ENCODE measurements at regions not wholly inside any gene's neighbourhood (a gene's known extent, or its start where the extent isn't known, plus 50 kb on each side); places are given as distances from the start of the nearest gene placed in this dataset.

DNA sequence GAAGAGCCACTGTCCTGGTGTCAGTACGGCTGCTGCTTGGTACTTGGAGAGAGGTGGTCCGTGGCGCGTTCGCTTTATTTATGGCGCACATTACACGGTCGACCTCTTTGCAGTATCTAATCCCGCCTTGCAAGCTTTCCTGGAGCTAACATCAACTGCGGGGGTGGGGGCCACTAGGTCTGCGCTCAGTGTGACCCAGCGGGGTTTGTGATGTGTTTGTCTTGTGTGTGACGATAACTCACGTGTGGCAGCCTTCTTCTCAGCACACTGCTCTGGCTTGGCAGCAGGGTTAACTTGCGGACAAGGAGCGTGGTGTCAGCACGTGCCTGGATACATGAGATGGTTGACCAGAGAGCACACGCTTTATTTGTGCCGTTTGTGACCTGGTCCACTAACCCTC, 122.2 kb upstream of the RTL1 start:
- TF ChIP-seq, protein P1, sequence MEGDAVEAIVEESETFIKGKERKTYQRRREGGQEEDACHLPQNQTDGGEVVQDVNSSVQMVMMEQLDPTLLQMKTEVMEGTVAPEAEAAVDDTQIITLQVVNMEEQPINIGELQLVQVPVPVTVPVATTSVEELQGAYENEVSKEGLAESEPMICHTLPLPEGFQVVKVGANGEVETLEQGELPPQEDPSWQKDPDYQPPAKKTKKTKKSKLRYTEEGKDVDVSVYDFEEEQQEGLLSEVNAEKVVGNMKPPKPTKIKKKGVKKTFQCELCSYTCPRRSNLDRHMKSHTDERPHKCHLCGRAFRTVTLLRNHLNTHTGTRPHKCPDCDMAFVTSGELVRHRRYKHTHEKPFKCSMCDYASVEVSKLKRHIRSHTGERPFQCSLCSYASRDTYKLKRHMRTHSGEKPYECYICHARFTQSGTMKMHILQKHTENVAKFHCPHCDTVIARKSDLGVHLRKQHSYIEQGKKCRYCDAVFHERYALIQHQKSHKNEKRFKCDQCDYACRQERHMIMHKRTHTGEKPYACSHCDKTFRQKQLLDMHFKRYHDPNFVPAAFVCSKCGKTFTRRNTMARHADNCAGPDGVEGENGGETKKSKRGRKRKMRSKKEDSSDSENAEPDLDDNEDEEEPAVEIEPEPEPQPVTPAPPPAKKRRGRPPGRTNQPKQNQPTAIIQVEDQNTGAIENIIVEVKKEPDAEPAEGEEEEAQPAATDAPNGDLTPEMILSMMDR (IDR thresholded peaks at IDR 0.05; ENCODE audit: insufficient read depth, low read length, poor library complexity, severe bottlenecking): no peak
- TF ChIP-seq EZH2phosphoT487 (conservative IDR thresholded peaks at IDR 0.05; ENCODE audit: low read length): no peak
